GM23338 (cell line): ENCODE measurements at regions not wholly inside any gene's neighbourhood (a gene's known extent, or its start where the extent isn't known, plus 50 kb on each side); places are given as distances from the start of the nearest gene placed in this dataset.

Source experiments
- ATAC-seq: fragments of 200-7000 bp; cut with Tn5 transposase; 3 replicates; pipeline ENCODE4 v1.9.1; 2020
- DNase-seq: peaks from one replicate; pipeline ENCODE4 v3.0.0-alpha.2; 2015; ENCODE audit warnings: low spot score
- H2AFZ ChIP-seq: fragments of 200-600 bp; sonication (generic); 2 replicates; pipeline ENCODE4 v1.8.0; 2016; ENCODE audit warnings: antibody characterized with exemption, mild to moderate bottlenecking, moderate library complexity
- H3F3A ChIP-seq: fragments of 200-600 bp; sonication (generic); replicated peaks from 2 replicates; pipeline ENCODE4 v1.8.0; 2017; ENCODE audit warnings: antibody characterized with exemption, mixed run types, low read depth
- H3K27ac ChIP-seq: fragments of 200-600 bp; sonication (generic); 2 replicates; pipeline ENCODE4 v1.6.1; 2016; ENCODE audit warnings: low read depth
- H3K27me3 ChIP-seq: fragments of 200-600 bp; sonication (generic); 2 replicates; pipeline ENCODE4 v1.8.0; 2016; ENCODE audit warnings: mild to moderate bottlenecking, mixed run types, moderate library complexity; ENCODE audit not compliant: insufficient read depth
- H3K36me3 ChIP-seq: fragments of 200-600 bp; sonication (generic); 2 replicates; pipeline ENCODE4 v1.8.0; 2016; ENCODE audit warnings: mild to moderate bottlenecking; ENCODE audit not compliant: insufficient read depth
- H3K4me1 ChIP-seq: fragments of 200-600 bp; sonication (generic); 2 replicates; pipeline ENCODE4 v1.8.0; 2016; ENCODE audit warnings: mild to moderate bottlenecking, moderate library complexity; ENCODE audit not compliant: insufficient read depth
- H3K4me2 ChIP-seq: fragments of 200-600 bp; sonication (generic); 2 replicates; pipeline ENCODE4 v1.7.1; 2017; ENCODE audit warnings: mixed run types
- H3K4me3 ChIP-seq: fragments of 200-600 bp; sonication (generic); 2 replicates; pipeline ENCODE4 v1.6.1; 2016; ENCODE audit warnings: mixed run types
- H3K79me2 ChIP-seq: fragments of 200-600 bp; sonication (generic); replicated peaks from 2 replicates; pipeline ENCODE4 v1.8.0; 2017; ENCODE audit warnings: mild to moderate bottlenecking; ENCODE audit not compliant: insufficient read depth
- H3K9me2 ChIP-seq: fragments of 200-600 bp; sonication (generic); 2 replicates; pipeline ENCODE4 v1.8.0; 2017; ENCODE audit not compliant: insufficient read depth
- H4K20me1 ChIP-seq: fragments of 200-600 bp; sonication (generic); replicated peaks from 2 replicates; pipeline ENCODE4 v1.8.0; 2017; ENCODE audit warnings: mild to moderate bottlenecking; ENCODE audit not compliant: insufficient read depth
- H3K27ac Mint-ChIP-seq: 2 replicates; pipeline ENCODE4 v1.8.0; 2020; ENCODE audit warnings: inconsistent platforms, mild to moderate bottlenecking, moderate library complexity, mixed read lengths
- H3K27me3 Mint-ChIP-seq: 3 replicates; pipeline ENCODE4 v1.8.0; 2022; ENCODE audit warnings: low read depth, mild to moderate bottlenecking, moderate library complexity, mixed read lengths, inconsistent platforms; ENCODE audit not compliant: insufficient read depth, poor library complexity
- H3K36me3 Mint-ChIP-seq: 3 replicates; pipeline ENCODE4 v1.8.0; 2021; ENCODE audit warnings: low read depth, mild to moderate bottlenecking, inconsistent platforms, moderate library complexity, mixed read lengths
- H3K4me1 Mint-ChIP-seq: 3 replicates; pipeline ENCODE4 v1.8.0; 2020; ENCODE audit warnings: mild to moderate bottlenecking, inconsistent platforms, mixed read lengths
- H3K4me3 Mint-ChIP-seq: 3 replicates; pipeline ENCODE4 v1.8.0; 2021; ENCODE audit warnings: moderate library complexity, mild to moderate bottlenecking, inconsistent platforms, mixed read lengths
- H3K9me3 Mint-ChIP-seq: 3 replicates; pipeline ENCODE4 v1.8.0; 2020; ENCODE audit warnings: moderate library complexity, mild to moderate bottlenecking, inconsistent platforms, mixed read lengths
- EZH2 ChIP-seq: fragments of 200-600 bp; sonication (generic); IDR thresholded peaks from one replicate; pipeline ENCODE4 v1.8.0; 2017; ENCODE audit warnings: antibody characterized with exemption, mild to moderate bottlenecking, low read depth; ENCODE audit not compliant: unreplicated experiment
- JUNB ChIP-seq: IDR thresholded peaks from one replicate; pipeline ENCODE4 v1.6.1; 2016; ENCODE audit warnings: antibody characterized with exemption; ENCODE audit not compliant: unreplicated experiment
- STAT1 ChIP-seq: IDR thresholded peaks from one replicate; pipeline ENCODE4 v1.6.1; 2016; ENCODE audit warnings: antibody characterized with exemption; ENCODE audit not compliant: unreplicated experiment
- ZNF114 ChIP-seq: fragments of 250-450 bp; sonication (Bioruptor Pico); IDR thresholded peaks from 2 replicates; pipeline ENCODE4 v1.5.0; 2020; ENCODE audit warnings: mild to moderate bottlenecking, moderate library complexity
- ZNF331 ChIP-seq: fragments of 250-450 bp; sonication (Bioruptor Pico); IDR thresholded peaks from 2 replicates; pipeline ENCODE4 v1.5.0; 2020; ENCODE audit warnings: low read depth, mild to moderate bottlenecking, moderate library complexity
- TF ChIP-seq, protein P1 (sequence below): fragments of 250-450 bp; sonication (Bioruptor Pico); IDR thresholded peaks from 2 replicates; pipeline ENCODE4 v1.5.0; 2020; ENCODE audit warnings: mild to moderate bottlenecking, moderate library complexity
- TF ChIP-seq, protein P2 (sequence below): IDR thresholded peaks from one replicate; pipeline ENCODE4 v1.6.1; 2018; ENCODE audit warnings: antibody characterized with exemption; ENCODE audit not compliant: unreplicated experiment
- TF ChIP-seq, protein P3 (sequence below), 2 experiments: fragments of 200-600 bp in 1 of 2; sonication (generic) in 1 of 2; conservative IDR thresholded peaks; 2 replicates each; pipeline versions ENCODE4 v1.5.1 to v1.6.1; 2016 to 2017; ENCODE audit warnings: antibody characterized with exemption in 2 of 2, low read depth in 2 of 2, mild to moderate bottlenecking in 2 of 2, moderate library complexity in 1 of 2
- TF ChIP-seq, protein P4 (sequence below): IDR thresholded peaks from 2 replicates; pipeline ENCODE4 v1.6.1; 2016; ENCODE audit warnings: antibody characterized with exemption

DNA sequence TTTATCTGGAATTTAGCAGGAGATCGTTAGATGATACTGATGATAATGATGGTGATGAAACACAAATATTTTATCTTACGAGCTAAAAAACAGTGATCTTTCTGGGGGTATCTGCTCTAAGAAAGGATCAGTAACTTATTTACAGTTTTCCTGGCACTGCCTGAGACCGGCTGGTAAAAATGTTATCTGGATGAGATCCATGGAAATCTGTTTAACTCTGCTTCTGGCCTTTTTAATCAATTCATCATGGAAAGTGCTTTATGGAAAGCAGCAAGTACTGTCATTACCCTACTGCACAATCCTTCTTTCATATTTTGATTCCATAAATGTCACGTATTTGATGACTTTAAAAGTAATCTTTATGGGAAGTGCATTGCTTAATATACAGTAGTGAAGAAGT lies 612.7 kb upstream of the GCFC2 start:
- H3K4me2 ChIP-seq, result no peak overlapping the region
- DNase-seq, result no peak
- TF ChIP-seq JUNB (no peak), EZH2 (no peak), STAT1 (no peak), ZNF114 (CRISPR knock-in tag) (no peak), ZNF331 (CRISPR knock-in tag) (no peak)
- TF ChIP-seq, protein P1, sequence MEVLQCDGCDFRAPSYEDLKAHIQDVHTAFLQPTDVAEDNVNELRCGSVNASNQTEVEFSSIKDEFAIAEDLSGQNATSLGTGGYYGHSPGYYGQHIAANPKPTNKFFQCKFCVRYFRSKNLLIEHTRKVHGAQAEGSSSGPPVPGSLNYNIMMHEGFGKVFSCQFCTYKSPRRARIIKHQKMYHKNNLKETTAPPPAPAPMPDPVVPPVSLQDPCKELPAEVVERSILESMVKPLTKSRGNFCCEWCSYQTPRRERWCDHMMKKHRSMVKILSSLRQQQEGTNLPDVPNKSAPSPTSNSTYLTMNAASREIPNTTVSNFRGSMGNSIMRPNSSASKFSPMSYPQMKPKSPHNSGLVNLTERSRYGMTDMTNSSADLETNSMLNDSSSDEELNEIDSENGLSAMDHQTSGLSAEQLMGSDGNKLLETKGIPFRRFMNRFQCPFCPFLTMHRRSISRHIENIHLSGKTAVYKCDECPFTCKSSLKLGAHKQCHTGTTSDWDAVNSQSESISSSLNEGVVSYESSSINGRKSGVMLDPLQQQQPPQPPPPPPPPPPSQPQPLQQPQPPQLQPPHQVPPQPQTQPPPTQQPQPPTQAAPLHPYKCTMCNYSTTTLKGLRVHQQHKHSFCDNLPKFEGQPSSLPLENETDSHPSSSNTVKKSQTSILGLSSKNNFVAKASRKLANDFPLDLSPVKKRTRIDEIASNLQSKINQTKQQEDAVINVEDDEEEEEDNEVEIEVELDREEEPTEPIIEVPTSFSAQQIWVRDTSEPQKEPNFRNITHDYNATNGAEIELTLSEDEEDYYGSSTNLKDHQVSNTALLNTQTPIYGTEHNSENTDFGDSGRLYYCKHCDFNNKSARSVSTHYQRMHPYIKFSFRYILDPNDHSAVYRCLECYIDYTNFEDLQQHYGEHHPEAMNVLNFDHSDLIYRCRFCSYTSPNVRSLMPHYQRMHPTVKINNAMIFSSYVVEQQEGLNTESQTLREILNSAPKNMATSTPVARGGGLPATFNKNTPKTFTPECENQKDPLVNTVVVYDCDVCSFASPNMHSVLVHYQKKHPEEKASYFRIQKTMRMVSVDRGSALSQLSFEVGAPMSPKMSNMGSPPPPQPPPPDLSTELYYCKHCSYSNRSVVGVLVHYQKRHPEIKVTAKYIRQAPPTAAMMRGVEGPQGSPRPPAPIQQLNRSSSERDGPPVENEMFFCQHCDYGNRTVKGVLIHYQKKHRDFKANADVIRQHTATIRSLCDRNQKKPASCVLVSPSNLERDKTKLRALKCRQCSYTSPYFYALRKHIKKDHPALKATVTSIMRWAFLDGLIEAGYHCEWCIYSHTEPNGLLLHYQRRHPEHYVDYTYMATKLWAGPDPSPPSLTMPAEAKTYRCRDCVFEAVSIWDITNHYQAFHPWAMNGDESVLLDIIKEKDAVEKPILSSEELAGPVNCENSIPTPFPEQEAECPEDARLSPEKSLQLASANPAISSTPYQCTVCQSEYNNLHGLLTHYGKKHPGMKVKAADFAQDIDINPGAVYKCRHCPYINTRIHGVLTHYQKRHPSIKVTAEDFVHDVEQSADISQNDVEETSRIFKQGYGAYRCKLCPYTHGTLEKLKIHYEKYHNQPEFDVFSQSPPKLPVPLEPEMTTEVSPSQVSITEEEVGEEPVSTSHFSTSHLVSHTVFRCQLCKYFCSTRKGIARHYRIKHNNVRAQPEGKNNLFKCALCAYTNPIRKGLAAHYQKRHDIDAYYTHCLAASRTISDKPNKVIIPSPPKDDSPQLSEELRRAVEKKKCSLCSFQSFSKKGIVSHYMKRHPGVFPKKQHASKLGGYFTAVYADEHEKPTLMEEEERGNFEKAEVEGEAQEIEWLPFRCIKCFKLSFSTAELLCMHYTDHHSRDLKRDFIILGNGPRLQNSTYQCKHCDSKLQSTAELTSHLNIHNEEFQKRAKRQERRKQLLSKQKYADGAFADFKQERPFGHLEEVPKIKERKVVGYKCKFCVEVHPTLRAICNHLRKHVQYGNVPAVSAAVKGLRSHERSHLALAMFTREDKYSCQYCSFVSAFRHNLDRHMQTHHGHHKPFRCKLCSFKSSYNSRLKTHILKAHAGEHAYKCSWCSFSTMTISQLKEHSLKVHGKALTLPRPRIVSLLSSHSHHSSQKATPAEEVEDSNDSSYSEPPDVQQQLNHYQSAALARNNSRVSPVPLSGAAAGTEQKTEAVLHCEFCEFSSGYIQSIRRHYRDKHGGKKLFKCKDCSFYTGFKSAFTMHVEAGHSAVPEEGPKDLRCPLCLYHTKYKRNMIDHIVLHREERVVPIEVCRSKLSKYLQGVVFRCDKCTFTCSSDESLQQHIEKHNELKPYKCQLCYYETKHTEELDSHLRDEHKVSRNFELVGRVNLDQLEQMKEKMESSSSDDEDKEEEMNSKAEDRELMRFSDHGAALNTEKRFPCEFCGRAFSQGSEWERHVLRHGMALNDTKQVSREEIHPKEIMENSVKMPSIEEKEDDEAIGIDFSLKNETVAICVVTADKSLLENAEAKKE (CRISPR knock-in tag), result no peak
- TF ChIP-seq, protein P2, sequence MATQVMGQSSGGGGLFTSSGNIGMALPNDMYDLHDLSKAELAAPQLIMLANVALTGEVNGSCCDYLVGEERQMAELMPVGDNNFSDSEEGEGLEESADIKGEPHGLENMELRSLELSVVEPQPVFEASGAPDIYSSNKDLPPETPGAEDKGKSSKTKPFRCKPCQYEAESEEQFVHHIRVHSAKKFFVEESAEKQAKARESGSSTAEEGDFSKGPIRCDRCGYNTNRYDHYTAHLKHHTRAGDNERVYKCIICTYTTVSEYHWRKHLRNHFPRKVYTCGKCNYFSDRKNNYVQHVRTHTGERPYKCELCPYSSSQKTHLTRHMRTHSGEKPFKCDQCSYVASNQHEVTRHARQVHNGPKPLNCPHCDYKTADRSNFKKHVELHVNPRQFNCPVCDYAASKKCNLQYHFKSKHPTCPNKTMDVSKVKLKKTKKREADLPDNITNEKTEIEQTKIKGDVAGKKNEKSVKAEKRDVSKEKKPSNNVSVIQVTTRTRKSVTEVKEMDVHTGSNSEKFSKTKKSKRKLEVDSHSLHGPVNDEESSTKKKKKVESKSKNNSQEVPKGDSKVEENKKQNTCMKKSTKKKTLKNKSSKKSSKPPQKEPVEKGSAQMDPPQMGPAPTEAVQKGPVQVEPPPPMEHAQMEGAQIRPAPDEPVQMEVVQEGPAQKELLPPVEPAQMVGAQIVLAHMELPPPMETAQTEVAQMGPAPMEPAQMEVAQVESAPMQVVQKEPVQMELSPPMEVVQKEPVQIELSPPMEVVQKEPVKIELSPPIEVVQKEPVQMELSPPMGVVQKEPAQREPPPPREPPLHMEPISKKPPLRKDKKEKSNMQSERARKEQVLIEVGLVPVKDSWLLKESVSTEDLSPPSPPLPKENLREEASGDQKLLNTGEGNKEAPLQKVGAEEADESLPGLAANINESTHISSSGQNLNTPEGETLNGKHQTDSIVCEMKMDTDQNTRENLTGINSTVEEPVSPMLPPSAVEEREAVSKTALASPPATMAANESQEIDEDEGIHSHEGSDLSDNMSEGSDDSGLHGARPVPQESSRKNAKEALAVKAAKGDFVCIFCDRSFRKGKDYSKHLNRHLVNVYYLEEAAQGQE, result no peak
- TF ChIP-seq, protein P3, sequence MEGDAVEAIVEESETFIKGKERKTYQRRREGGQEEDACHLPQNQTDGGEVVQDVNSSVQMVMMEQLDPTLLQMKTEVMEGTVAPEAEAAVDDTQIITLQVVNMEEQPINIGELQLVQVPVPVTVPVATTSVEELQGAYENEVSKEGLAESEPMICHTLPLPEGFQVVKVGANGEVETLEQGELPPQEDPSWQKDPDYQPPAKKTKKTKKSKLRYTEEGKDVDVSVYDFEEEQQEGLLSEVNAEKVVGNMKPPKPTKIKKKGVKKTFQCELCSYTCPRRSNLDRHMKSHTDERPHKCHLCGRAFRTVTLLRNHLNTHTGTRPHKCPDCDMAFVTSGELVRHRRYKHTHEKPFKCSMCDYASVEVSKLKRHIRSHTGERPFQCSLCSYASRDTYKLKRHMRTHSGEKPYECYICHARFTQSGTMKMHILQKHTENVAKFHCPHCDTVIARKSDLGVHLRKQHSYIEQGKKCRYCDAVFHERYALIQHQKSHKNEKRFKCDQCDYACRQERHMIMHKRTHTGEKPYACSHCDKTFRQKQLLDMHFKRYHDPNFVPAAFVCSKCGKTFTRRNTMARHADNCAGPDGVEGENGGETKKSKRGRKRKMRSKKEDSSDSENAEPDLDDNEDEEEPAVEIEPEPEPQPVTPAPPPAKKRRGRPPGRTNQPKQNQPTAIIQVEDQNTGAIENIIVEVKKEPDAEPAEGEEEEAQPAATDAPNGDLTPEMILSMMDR (conservative IDR thresholded peaks at IDR 0.05; ENCODE audit: low read depth in 2 of 2), result no peak
- TF ChIP-seq, protein P4, sequence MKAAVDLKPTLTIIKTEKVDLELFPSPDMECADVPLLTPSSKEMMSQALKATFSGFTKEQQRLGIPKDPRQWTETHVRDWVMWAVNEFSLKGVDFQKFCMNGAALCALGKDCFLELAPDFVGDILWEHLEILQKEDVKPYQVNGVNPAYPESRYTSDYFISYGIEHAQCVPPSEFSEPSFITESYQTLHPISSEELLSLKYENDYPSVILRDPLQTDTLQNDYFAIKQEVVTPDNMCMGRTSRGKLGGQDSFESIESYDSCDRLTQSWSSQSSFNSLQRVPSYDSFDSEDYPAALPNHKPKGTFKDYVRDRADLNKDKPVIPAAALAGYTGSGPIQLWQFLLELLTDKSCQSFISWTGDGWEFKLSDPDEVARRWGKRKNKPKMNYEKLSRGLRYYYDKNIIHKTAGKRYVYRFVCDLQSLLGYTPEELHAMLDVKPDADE, result no peak
- no peaks in the 10 kb centered on the region for H4K20me1 ChIP-seq
- no peak overlapping the region for H3K4me3 Mint-ChIP-seq
- H2AFZ ChIP-seq, result no peak overlapping the region
- no peaks in the 10 kb centered on the region for H3K4me1 Mint-ChIP-seq
- no peaks in the 10 kb centered on the region for H3K9me2 ChIP-seq
- H3K79me2 ChIP-seq, result no peaks in the 10 kb centered on the region
- no peaks in the 10 kb centered on the region for H3K36me3 ChIP-seq
- no peaks in the 10 kb centered on the region for H3K4me1 ChIP-seq
- no peak overlapping the region for H3K27ac ChIP-seq
- H3K27me3 ChIP-seq, result no peaks in the 10 kb centered on the region
- no peaks in the 10 kb centered on the region for H3F3A ChIP-seq
- H3K27me3 Mint-ChIP-seq, result no peaks in the 10 kb centered on the region
- no peak for ATAC-seq
- H3K36me3 Mint-ChIP-seq, result no peaks in the 10 kb centered on the region
- no peak overlapping the region for H3K4me3 ChIP-seq
- no peak overlapping the region for H3K27ac Mint-ChIP-seq
- no peaks in the 10 kb centered on the region for H3K9me3 Mint-ChIP-seq
